Spleen (tissue), 7 donors: ENCODE measurements at regions not wholly inside any gene's neighbourhood (a gene's known extent, or its start where the extent isn't known, plus 50 kb on each side); places are given as distances from the start of the nearest gene placed in this dataset.

Experiments used
- CTCF ChIP-seq, 11 experiments: fragments of 200-600 bp in 7 of 11; fragments of 450-650 bp in 4 of 11; sonication (generic) in 4 of 11; IDR thresholded peaks in 8 of 11; conservative IDR thresholded peaks in 3 of 11; 1 replicate in 7 of 11; 2 replicates in 4 of 11; pipeline versions ENCODE4 v1.4.0 to v1.8.0; 2016 to 2021; ENCODE audit warnings: antibody characterized with exemption in 11 of 11, inconsistent platforms in 4 of 11, mild to moderate bottlenecking in 1 of 11
- POLR2A ChIP-seq, 3 donors: fragments of 450-650 bp; IDR thresholded peaks; one replicate each; pipeline ENCODE4 v1.5.1; 2017; ENCODE audit warnings: antibody characterized with exemption in 3 of 3, mild to moderate bottlenecking in 1 of 3
- POLR2AphosphoS5 ChIP-seq, 3 donors: sonication (generic); formaldehyde crosslinking; IDR thresholded peaks; one replicate each; pipeline ENCODE4 v1.5.1; 2017; ENCODE audit warnings: antibody characterized with exemption in 3 of 3
- donor health status: DM: no; HTN: no; CAD: no; lungs with moderate emphysema.
- donor health status: DM: no; HTN: no; CAD: no.
- donor health status: DM: no; HTN: no; CAD: no.

- TF ChIP-seq CTCF (IDR thresholded peaks at IDR 0.05 in 8 of 11, conservative IDR thresholded peaks at IDR 0.05 in 3 of 11) = no peak
- no peak for TF ChIP-seq POLR2AphosphoS5 (IDR thresholded peaks at IDR 0.05)
- TF ChIP-seq POLR2A (IDR thresholded peaks at IDR 0.05) = no peak
Observed at GRCh38 chr5:153135411-153135810, 355.1 kb upstream of the GRIA1 start.
